PC-3 (cell line): ENCODE measurements at regions not wholly inside any gene's neighbourhood (a gene's known extent, or its start where the extent isn't known, plus 50 kb on each side); places are given as distances from the start of the nearest gene placed in this dataset.

Source experiments
- ATAC-seq: fragments of 200-7000 bp; cut with Tn5 transposase; 2 replicates; pipeline ENCODE4 v1.9.1; 2020; ENCODE audit warnings: mild to moderate bottlenecking, moderate library complexity
- BruUV-seq: library from RNA; stranded (reverse); fragments of 400-500 nt; replicated peaks from 2 replicates; lab custom pipeline; 2021; lab: Mats Ljungman, UMichigan
- CTCF ChIA-PET: fragments of 300-600 bp; sonication (Branson Sonifier 250); formaldehyde crosslinking; loops from one replicate; lab custom pipeline; 2022; ENCODE audit warnings: antibody characterized with exemption; lab: Charles Lee
- POLR2A ChIA-PET: fragments of 300-600 bp; sonication (Branson Sonifier 250); formaldehyde crosslinking; loops from one replicate; lab custom pipeline; 2022; ENCODE audit warnings: antibody characterized with exemption; ENCODE audit not compliant: unreplicated experiment; lab: Charles Lee
- DNase-seq: peaks from one replicate; pipeline ENCODE4 v3.0.0-alpha.2; 2015
- H2AFZ ChIP-seq: fragments of 300-600 bp; sonication (generic); 2 replicates; pipeline ENCODE4 v1.6.0; 2016; ENCODE audit warnings: antibody characterized with exemption, low read length
- H3F3A ChIP-seq: fragments of 300-600 bp; sonication (generic); one replicate; pipeline ENCODE4 v1.6.0; 2017; ENCODE audit warnings: antibody characterized with exemption, low read length, control low read depth, mild to moderate bottlenecking; ENCODE audit not compliant: unreplicated experiment
- H3K27ac ChIP-seq: fragments of 300-600 bp; sonication (generic); 2 replicates; pipeline ENCODE4 v1.5.1; 2016; ENCODE audit warnings: mild to moderate bottlenecking, low read length
- H3K27me3 ChIP-seq: fragments of 300-600 bp; sonication (generic); 2 replicates; pipeline ENCODE4 v1.6.1; 2016; ENCODE audit warnings: low read length, mixed read lengths
- H3K36me3 ChIP-seq: fragments of 300-600 bp; sonication (generic); 2 replicates; pipeline ENCODE4 v1.6.1; 2016; ENCODE audit warnings: low read depth, mixed run types, low read length, mixed read lengths
- H3K4me1 ChIP-seq: fragments of 300-600 bp; sonication (generic); 2 replicates; pipeline ENCODE4 v1.5.1; 2016; ENCODE audit warnings: low read length; ENCODE audit not compliant: insufficient read depth
- H3K4me2 ChIP-seq: fragments of 300-600 bp; sonication (generic); 2 replicates; pipeline ENCODE4 v1.6.0; 2016; ENCODE audit warnings: low read length
- H3K4me3 ChIP-seq: fragments of 300-600 bp; sonication (generic); 2 replicates; pipeline ENCODE4 v1.5.1; 2016; ENCODE audit warnings: mild to moderate bottlenecking, low read length, mixed read lengths
- H3K79me2 ChIP-seq: fragments of 300-600 bp; sonication (generic); 2 replicates; pipeline ENCODE4 v1.6.1; 2017; ENCODE audit warnings: low read length, mixed read lengths
- H3K9ac ChIP-seq: fragments of 300-600 bp; sonication (generic); 2 replicates; pipeline ENCODE4 v1.6.0; 2016; ENCODE audit warnings: mild to moderate bottlenecking, low read length
- H3K9me2 ChIP-seq: fragments of 300-600 bp; sonication (generic); replicated peaks from 2 replicates; pipeline ENCODE4 v1.6.1; 2016; ENCODE audit warnings: mixed run types, low read length, mixed read lengths
- H3K9me3 ChIP-seq: fragments of 300-600 bp; sonication (generic); 2 replicates; pipeline ENCODE4 v1.6.1; 2016; ENCODE audit warnings: low read length, mixed read lengths
- H4K20me1 ChIP-seq: fragments of 300-600 bp; sonication (generic); 2 replicates; pipeline ENCODE4 v1.6.1; 2016; ENCODE audit warnings: low read length, mixed read lengths
- EZH2 ChIP-seq: fragments of 300-600 bp; sonication (generic); IDR thresholded peaks from one replicate; pipeline ENCODE4 v1.6.1; 2017; ENCODE audit warnings: antibody characterized with exemption, mild to moderate bottlenecking, low read length; ENCODE audit not compliant: unreplicated experiment
- EZH2phosphoT487 ChIP-seq: fragments of 300-600 bp; sonication (generic); IDR thresholded peaks from 2 replicates; pipeline ENCODE4 v1.6.1; 2018; ENCODE audit warnings: mild to moderate bottlenecking, antibody characterized with exemption, low read length, borderline replicate concordance
- intact Hi-C: fragments of 100-400 bp; cut with micrococcal nuclease; formaldehyde crosslinking; loops from 2 replicates; pipeline ENCODE4 v1.9.0; 2023
- TF ChIP-seq, protein P1 (sequence below): fragments of 300-600 bp; sonication (generic); conservative IDR thresholded peaks from 2 replicates; pipeline ENCODE4 v1.5.1; 2017; ENCODE audit warnings: antibody characterized with exemption, low read depth, mild to moderate bottlenecking, low read length

DNA sequence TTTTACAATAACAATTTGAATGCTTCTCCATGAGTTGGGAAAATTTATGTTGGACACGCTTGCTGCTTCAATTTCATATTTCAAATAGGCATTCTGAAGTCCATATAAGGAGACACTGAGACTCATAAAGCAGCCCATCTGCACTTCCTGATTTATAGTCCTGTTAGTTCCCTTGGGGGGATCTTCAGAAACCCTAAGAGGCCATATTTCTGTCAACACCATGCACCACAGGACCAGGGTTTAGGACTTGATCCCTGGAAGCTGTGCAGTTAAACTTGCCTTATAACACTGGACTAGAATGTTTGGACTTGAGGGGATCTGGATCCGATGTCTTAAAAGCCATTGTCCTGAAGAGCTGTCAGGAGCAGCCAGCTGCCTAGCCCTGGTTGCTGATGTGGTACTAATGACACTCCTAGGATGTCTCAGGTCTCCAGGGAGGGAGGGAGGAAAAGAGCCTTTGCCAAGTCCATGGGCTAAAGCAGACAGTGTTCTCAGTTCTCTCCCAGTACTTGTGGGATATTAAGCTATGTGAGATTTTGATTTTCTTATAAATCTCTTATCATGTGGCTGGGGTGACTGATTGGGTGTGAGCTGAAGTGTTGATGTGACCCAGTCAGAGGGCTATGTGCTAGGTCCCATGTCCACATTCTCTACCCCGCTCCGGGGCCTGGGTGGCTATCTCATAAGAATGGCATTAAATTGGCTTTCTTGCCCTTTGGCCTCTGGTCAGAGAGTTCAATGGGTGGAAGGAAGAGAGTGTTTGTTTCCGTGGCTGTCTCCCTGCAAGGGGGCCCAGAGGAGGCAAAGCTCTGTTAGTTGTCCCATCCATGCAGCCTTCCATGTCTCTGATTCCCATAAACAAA lies 399.8 kb downstream of the OSTF1 start:
- no peak overlapping the region for H3K4me3 ChIP-seq
- H3K27me3 ChIP-seq, result no peaks in the 10 kb centered on the region
- H3K9me3 ChIP-seq, result no peaks in the 10 kb centered on the region
- ATAC-seq (no peak), DNase-seq (no peak)
- no peak overlapping the region for H3K27ac ChIP-seq
- TF ChIP-seq, protein P1, sequence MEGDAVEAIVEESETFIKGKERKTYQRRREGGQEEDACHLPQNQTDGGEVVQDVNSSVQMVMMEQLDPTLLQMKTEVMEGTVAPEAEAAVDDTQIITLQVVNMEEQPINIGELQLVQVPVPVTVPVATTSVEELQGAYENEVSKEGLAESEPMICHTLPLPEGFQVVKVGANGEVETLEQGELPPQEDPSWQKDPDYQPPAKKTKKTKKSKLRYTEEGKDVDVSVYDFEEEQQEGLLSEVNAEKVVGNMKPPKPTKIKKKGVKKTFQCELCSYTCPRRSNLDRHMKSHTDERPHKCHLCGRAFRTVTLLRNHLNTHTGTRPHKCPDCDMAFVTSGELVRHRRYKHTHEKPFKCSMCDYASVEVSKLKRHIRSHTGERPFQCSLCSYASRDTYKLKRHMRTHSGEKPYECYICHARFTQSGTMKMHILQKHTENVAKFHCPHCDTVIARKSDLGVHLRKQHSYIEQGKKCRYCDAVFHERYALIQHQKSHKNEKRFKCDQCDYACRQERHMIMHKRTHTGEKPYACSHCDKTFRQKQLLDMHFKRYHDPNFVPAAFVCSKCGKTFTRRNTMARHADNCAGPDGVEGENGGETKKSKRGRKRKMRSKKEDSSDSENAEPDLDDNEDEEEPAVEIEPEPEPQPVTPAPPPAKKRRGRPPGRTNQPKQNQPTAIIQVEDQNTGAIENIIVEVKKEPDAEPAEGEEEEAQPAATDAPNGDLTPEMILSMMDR, result no peak
- TF ChIP-seq EZH2phosphoT487, result no peak
- TF ChIP-seq EZH2, result no peak
- H3K36me3 ChIP-seq, result no peaks in the 10 kb centered on the region
- H3K79me2 ChIP-seq, result no peaks in the 10 kb centered on the region
- H3K9ac ChIP-seq, result no peak overlapping the region
- intact Hi-C loops, result no loop called here
- ChIA-PET POLR2A (no interaction called here), CTCF (no interaction called here)
- H3K4me2 ChIP-seq, result no peak overlapping the region
- H3K9me2 ChIP-seq, result no peaks in the 10 kb centered on the region
- no peaks in the 10 kb centered on the region for H3K4me1 ChIP-seq
- no peaks in the 10 kb centered on the region for H4K20me1 ChIP-seq
- H2AFZ ChIP-seq, result no peak overlapping the region
- H3F3A ChIP-seq, result no peaks in the 10 kb centered on the region
- BruUV-seq, result no TSS peak

DNA sequence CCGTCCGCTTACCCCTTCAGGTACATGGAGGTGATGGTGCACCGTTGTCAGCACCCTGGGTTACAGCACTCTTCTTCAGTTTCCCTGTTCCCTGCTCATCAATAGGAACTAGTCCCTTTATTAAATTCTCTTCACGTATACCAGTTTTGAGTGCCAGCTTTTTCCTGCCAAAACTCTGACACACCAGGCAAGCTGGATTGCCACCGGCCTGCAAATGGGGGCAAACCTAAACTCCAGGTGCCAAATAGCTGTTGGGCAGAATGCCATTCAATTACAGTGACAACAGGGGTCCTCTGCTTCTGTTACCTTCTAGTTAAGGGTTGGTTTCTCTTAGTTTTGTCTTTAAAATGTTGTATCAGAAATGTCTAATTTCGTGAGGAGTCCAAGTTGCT lies 400.4 kb downstream of the OSTF1 start:
- no peak overlapping the region for H3K4me2 ChIP-seq
- H3K9ac ChIP-seq, result no peak overlapping the region
- no peaks in the 10 kb centered on the region for H4K20me1 ChIP-seq
- no peaks in the 10 kb centered on the region for H3K36me3 ChIP-seq
- no peak overlapping the region for H2AFZ ChIP-seq
- no peak overlapping the region for H3K27ac ChIP-seq
- ATAC-seq, result no peak
- intact Hi-C loops, result no loop called here
- POLR2A ChIA-PET, result no interaction called here
- no peaks in the 10 kb centered on the region for H3F3A ChIP-seq
- CTCF ChIA-PET, result no interaction called here
- no peak for TF ChIP-seq EZH2
- no peak for TF ChIP-seq EZH2phosphoT487
- TF ChIP-seq, protein P1, result no peak
- no peak overlapping the region for H3K4me3 ChIP-seq
- no peaks in the 10 kb centered on the region for H3K4me1 ChIP-seq
- no TSS peak for BruUV-seq
- H3K9me2 ChIP-seq, result no peaks in the 10 kb centered on the region
- no peaks in the 10 kb centered on the region for H3K27me3 ChIP-seq
- H3K9me3 ChIP-seq, result no peaks in the 10 kb centered on the region
- no peak for DNase-seq
- no peaks in the 10 kb centered on the region for H3K79me2 ChIP-seq

DNA sequence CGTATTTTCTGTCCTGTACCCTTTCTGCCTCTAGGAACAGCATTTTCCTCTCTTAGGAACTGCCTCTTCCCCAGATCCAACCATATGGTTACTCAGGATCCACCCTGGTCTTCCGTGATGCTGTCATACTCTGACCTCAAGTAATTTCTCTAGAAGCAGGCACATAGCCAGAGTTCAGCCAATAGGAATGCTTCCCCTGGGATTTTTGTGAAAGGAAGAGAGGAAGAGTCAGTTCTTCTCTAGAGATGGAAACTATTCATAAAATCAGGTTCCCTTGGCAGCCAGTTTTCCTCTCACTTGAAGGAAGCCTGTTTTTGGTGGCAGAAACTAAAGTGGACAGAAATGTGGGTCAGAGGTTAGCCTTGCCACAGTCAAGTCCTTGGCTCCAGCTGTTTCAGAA lies 400.1 kb upstream of the PCSK5 start:
- no peaks in the 10 kb centered on the region for H3K27me3 ChIP-seq
- no peaks in the 10 kb centered on the region for H3K9me2 ChIP-seq
- no peak overlapping the region for H3K4me2 ChIP-seq
- no peak for ATAC-seq
- no peak for DNase-seq
- H3K27ac ChIP-seq, result no peak overlapping the region
- H3K4me1 ChIP-seq, result no peaks in the 10 kb centered on the region
- CTCF ChIA-PET, result no interaction called here
- no peak overlapping the region for H3K9ac ChIP-seq
- BruUV-seq, result no TSS peak
- no peaks in the 10 kb centered on the region for H4K20me1 ChIP-seq
- no peak overlapping the region for H2AFZ ChIP-seq
- H3F3A ChIP-seq, result no peaks in the 10 kb centered on the region
- intact Hi-C loops, result no loop called here
- H3K4me3 ChIP-seq, result no peak overlapping the region
- POLR2A ChIA-PET, result no interaction called here
- no peaks in the 10 kb centered on the region for H3K79me2 ChIP-seq
- no peaks in the 10 kb centered on the region for H3K9me3 ChIP-seq
- TF ChIP-seq EZH2, result no peak
- TF ChIP-seq, protein P1, result no peak
- TF ChIP-seq EZH2phosphoT487, result no peak
- H3K36me3 ChIP-seq, result no peaks in the 10 kb centered on the region
